Chondrocyte (in vitro differentiated cells): ENCODE measurements at regions not wholly inside any gene's neighbourhood (a gene's known extent, or its start where the extent isn't known, plus 50 kb on each side); places are given as distances from the start of the nearest gene placed in this dataset.

Source experiments
- DNase-seq: peaks from one replicate; pipeline ENCODE4 v3.0.0; 2021; ENCODE audit warnings: mixed read lengths, low spot score
- H3K27ac Mint-ChIP-seq: one replicate; pipeline ENCODE4 v1.8.0; 2021; ENCODE audit warnings: mild to moderate bottlenecking, moderate library complexity, mixed read lengths; ENCODE audit not compliant: unreplicated experiment
- H3K27me3 Mint-ChIP-seq: 2 replicates; pipeline ENCODE4 v1.8.0; 2021; ENCODE audit warnings: low read depth, mixed read lengths
- H3K36me3 Mint-ChIP-seq: 2 replicates; pipeline ENCODE4 v1.8.0; 2021; ENCODE audit warnings: low read depth, mixed read lengths
- H3K4me1 Mint-ChIP-seq: 2 replicates; pipeline ENCODE4 v1.8.0; 2021; ENCODE audit warnings: low read depth, mild to moderate bottlenecking, mixed read lengths
- H3K4me3 Mint-ChIP-seq: one replicate; pipeline ENCODE4 v1.8.0; 2021; ENCODE audit warnings: mild to moderate bottlenecking, moderate library complexity, mixed read lengths; ENCODE audit not compliant: unreplicated experiment
- H3K9me3 Mint-ChIP-seq: 2 replicates; pipeline ENCODE4 v1.8.0; 2021; ENCODE audit warnings: low read depth, mixed read lengths
- TF ChIP-seq, protein P1 (sequence below): fragments of 200-600 bp; sonication (generic); IDR thresholded peaks from 2 replicates; pipeline ENCODE4 v1.5.0; 2021; ENCODE audit warnings: antibody characterized with exemption, mild to moderate bottlenecking, moderate library complexity

- no peak overlapping the region for H3K4me3 Mint-ChIP-seq
- H3K4me1 Mint-ChIP-seq: no peaks in the 10 kb centered on the region
- H3K9me3 Mint-ChIP-seq: peaks cover 7% of the 10 kb centered on the region
- H3K36me3 Mint-ChIP-seq: no peaks in the 10 kb centered on the region
- H3K27me3 Mint-ChIP-seq: peaks cover 10% of the 10 kb centered on the region
- TF ChIP-seq, protein P1, sequence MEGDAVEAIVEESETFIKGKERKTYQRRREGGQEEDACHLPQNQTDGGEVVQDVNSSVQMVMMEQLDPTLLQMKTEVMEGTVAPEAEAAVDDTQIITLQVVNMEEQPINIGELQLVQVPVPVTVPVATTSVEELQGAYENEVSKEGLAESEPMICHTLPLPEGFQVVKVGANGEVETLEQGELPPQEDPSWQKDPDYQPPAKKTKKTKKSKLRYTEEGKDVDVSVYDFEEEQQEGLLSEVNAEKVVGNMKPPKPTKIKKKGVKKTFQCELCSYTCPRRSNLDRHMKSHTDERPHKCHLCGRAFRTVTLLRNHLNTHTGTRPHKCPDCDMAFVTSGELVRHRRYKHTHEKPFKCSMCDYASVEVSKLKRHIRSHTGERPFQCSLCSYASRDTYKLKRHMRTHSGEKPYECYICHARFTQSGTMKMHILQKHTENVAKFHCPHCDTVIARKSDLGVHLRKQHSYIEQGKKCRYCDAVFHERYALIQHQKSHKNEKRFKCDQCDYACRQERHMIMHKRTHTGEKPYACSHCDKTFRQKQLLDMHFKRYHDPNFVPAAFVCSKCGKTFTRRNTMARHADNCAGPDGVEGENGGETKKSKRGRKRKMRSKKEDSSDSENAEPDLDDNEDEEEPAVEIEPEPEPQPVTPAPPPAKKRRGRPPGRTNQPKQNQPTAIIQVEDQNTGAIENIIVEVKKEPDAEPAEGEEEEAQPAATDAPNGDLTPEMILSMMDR: no peak
- no peak overlapping the region for H3K27ac Mint-ChIP-seq
- DNase-seq: no peak
Measured at GRCh38 chr11:96621161-96621560, 231.3 kb downstream of the JRKL start.

DNA sequence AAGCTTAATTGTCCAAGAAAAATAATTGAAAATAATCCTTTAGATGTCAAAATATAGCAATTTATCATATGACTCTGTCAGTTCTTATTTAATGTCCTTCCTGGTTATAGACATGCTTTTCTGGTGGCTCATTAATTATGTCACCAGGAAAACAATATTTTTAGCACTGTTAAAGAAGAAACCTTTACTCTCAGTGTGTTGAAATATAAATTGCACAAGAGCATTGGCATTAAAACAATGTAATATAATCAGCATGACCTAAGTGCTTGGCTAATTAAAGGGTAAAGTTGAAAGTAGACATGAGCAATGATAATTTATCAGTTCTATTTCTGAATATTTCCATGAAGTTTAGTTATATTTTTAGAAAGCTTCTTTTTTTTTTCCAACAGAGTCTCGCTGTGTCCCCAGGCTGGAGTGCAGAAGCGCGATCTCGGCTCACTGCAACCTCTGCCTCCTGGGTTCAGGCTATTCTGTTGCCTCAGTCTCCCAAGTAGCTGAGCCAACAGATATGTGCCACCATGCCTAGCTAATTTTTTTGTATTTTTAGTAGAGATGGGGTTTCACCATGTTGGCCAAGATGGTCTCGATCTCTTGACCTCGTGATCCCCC, 232.3 kb downstream of the JRKL start:
- DNase-seq: no peak

GRCh38 chr11:96624126-96624525, 234.3 kb downstream of the JRKL start:
- H3K27ac Mint-ChIP-seq: no peak overlapping the region
- no peak for DNase-seq
- TF ChIP-seq, protein P1: no peak
- H3K27me3 Mint-ChIP-seq: peaks cover 7% of the 10 kb centered on the region
- H3K9me3 Mint-ChIP-seq: peaks cover 8% of the 10 kb centered on the region
- no peaks in the 10 kb centered on the region for H3K36me3 Mint-ChIP-seq
- H3K4me3 Mint-ChIP-seq: no peak overlapping the region
- no peaks in the 10 kb centered on the region for H3K4me1 Mint-ChIP-seq

More for the DNA sequence above, 232.3 kb downstream of the JRKL start:
- peaks cover 8% of the 10 kb centered on the region for H3K9me3 Mint-ChIP-seq
- peaks cover 10% of the 10 kb centered on the region for H3K27me3 Mint-ChIP-seq
- H3K4me1 Mint-ChIP-seq: no peaks in the 10 kb centered on the region
- TF ChIP-seq, protein P1: no peak
- H3K27ac Mint-ChIP-seq: no peak overlapping the region
- no peaks in the 10 kb centered on the region for H3K36me3 Mint-ChIP-seq
- no peak overlapping the region for H3K4me3 Mint-ChIP-seq

DNA sequence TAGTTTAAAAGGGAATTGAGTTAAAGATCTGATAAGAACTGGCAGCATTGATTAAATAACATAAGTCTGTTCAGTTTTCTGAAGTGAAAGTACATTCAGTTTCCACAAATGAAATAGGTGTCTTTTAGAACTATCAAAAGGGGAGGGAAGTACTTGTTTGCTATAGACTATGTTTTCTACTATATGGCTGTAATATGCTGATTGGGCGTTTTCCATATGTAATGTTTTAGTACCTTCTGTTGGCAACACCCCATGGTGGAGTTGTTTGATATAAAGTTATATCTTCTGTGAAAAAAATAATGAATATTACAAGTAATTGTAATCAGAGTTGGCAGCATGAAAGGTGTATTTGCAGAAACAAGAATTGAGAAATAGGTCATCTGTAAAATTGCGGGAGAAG, 237.6 kb downstream of the JRKL start:
- peaks cover 9% of the 10 kb centered on the region for H3K27me3 Mint-ChIP-seq
- no peaks in the 10 kb centered on the region for H3K36me3 Mint-ChIP-seq
- H3K4me1 Mint-ChIP-seq: no peaks in the 10 kb centered on the region
- DNase-seq: no peak
- H3K27ac Mint-ChIP-seq: no peak overlapping the region
- peaks cover 8% of the 10 kb centered on the region for H3K9me3 Mint-ChIP-seq
- TF ChIP-seq, protein P1: no peak
- no peak overlapping the region for H3K4me3 Mint-ChIP-seq

- Mint-ChIP-seq H3K9me3 (no peaks in the 10 kb centered on the region), H3K4me3 (no peak overlapping the region), H3K27me3 (peaks cover under 1% of the 10 kb centered on the region), H3K36me3 (no peaks in the 10 kb centered on the region), H3K4me1 (no peaks in the 10 kb centered on the region), H3K27ac (no peak overlapping the region)
- TF ChIP-seq, protein P1: no peak
- DNase-seq: peak; percentile 86
Measured at GRCh38 chr11:96635655-96636054, 245.8 kb downstream of the JRKL start.
